H9 (cell line): ENCODE measurements at regions not wholly inside any gene's neighbourhood (a gene's known extent, or its start where the extent isn't known, plus 50 kb on each side); places are given as distances from the start of the nearest gene placed in this dataset.

ENCODE experiments used
- DNase-seq: peaks from one replicate; pipeline ENCODE4 v3.0.0-alpha.2; 2017
- H2AFZ ChIP-seq: one replicate; pipeline ENCODE4 v1.6.1; 2013; ENCODE audit warnings: mild to moderate bottlenecking, low read length, control low read depth, moderate library complexity
- H2AK5ac ChIP-seq: 2 replicates; pipeline ENCODE4 v1.6.1; 2013; ENCODE audit warnings: low read length, control low read depth, mixed read lengths; ENCODE audit not compliant: insufficient read length
- H2BK120ac ChIP-seq: one replicate; pipeline ENCODE4 v1.6.1; 2013; ENCODE audit warnings: low read depth, mild to moderate bottlenecking, low read length, control low read depth, inconsistent platforms; ENCODE audit not compliant: poor library complexity, severe bottlenecking
- H2BK12ac ChIP-seq: 2 replicates; pipeline ENCODE4 v1.6.1; 2013; ENCODE audit warnings: low read length, control low read depth, mixed read lengths, low read depth; ENCODE audit not compliant: insufficient read length
- H2BK15ac ChIP-seq: 2 replicates; pipeline ENCODE4 v1.6.1; 2013; ENCODE audit warnings: low read depth, low read length, control low read depth
- H2BK20ac ChIP-seq: one replicate; pipeline ENCODE4 v1.6.1; 2013; ENCODE audit warnings: low read depth, mild to moderate bottlenecking, low read length, control low read depth, inconsistent platforms; ENCODE audit not compliant: poor library complexity, severe bottlenecking
- H2BK5ac ChIP-seq: 2 replicates; pipeline ENCODE4 v1.6.1; 2013; ENCODE audit warnings: low read length, control low read depth, mixed read lengths; ENCODE audit not compliant: insufficient read length
- H3K14ac ChIP-seq: 2 replicates; pipeline ENCODE4 v1.6.1; 2013; ENCODE audit warnings: low read length, control low read depth; ENCODE audit not compliant: insufficient read depth
- H3K18ac ChIP-seq: 2 replicates; pipeline ENCODE4 v1.6.1; 2013; ENCODE audit warnings: low read depth, mild to moderate bottlenecking, mixed read lengths, low read length, control low read depth; ENCODE audit not compliant: insufficient read length
- H3K23ac ChIP-seq: 2 replicates; pipeline ENCODE4 v1.6.1; 2013; ENCODE audit warnings: low read length, control low read depth, mixed read lengths, low read depth; ENCODE audit not compliant: insufficient read length
- H3K23me2 ChIP-seq: 2 replicates; pipeline ENCODE4 v1.6.1; 2013; ENCODE audit warnings: low read depth, mild to moderate bottlenecking, mixed read lengths, low read length, control low read depth; ENCODE audit not compliant: insufficient read length, poor library complexity, severe bottlenecking
- H3K27ac ChIP-seq: 2 replicates; pipeline ENCODE4 v1.5.1; 2013; ENCODE audit warnings: low read length, control low read depth, mixed read lengths, low read depth; ENCODE audit not compliant: insufficient read length
- H3K27me3 ChIP-seq: 2 replicates; pipeline ENCODE4 v1.6.1; 2013; ENCODE audit warnings: low read length, control low read depth, inconsistent platforms; ENCODE audit not compliant: insufficient read depth
- H3K4ac ChIP-seq: 2 replicates; pipeline ENCODE4 v1.6.1; 2013; ENCODE audit warnings: low read depth, mild to moderate bottlenecking, control low read depth, inconsistent platforms, low read length, moderate library complexity
- H3K4me1 ChIP-seq: 2 replicates; pipeline ENCODE4 v1.6.1; 2013; ENCODE audit warnings: low read length, control low read depth, inconsistent platforms; ENCODE audit not compliant: insufficient read depth
- H3K4me2 ChIP-seq: 2 replicates; pipeline ENCODE4 v1.6.1; 2013; ENCODE audit warnings: low read length, control low read depth, mixed read lengths; ENCODE audit not compliant: insufficient read length, insufficient read depth
- H3K56ac ChIP-seq: 2 replicates; pipeline ENCODE4 v1.6.1; 2013; ENCODE audit warnings: low read depth, mild to moderate bottlenecking, mixed read lengths, low read length, control low read depth; ENCODE audit not compliant: insufficient read length
- H3K79me1 ChIP-seq: 2 replicates; pipeline ENCODE4 v1.6.1; 2013; ENCODE audit warnings: low read depth, mild to moderate bottlenecking, moderate library complexity, low read length, control low read depth, inconsistent platforms; ENCODE audit not compliant: insufficient read depth, poor library complexity, severe bottlenecking
- H3K79me2 ChIP-seq: 2 replicates; pipeline ENCODE4 v1.6.1; 2013; ENCODE audit warnings: low read length, control low read depth, inconsistent platforms; ENCODE audit not compliant: insufficient read depth
- H3K9ac ChIP-seq: 2 replicates; pipeline ENCODE4 v1.6.1; 2013; ENCODE audit warnings: low read length, control low read depth, mixed read lengths; ENCODE audit not compliant: insufficient read length; ENCODE audit errors: extremely low read depth
- H3K9me3 ChIP-seq: one replicate; pipeline ENCODE4 v1.6.1; 2013; ENCODE audit warnings: low read depth, low read length, inconsistent platforms; ENCODE audit not compliant: control insufficient read depth
- H3T11ph ChIP-seq: one replicate; pipeline ENCODE4 v1.6.1; 2013; ENCODE audit warnings: mild to moderate bottlenecking, low read length, control low read depth, inconsistent platforms
- H4K20me1 ChIP-seq: one replicate; pipeline ENCODE4 v1.6.1; 2013; ENCODE audit not compliant: control insufficient read depth, insufficient read length, insufficient read depth
- H4K5ac ChIP-seq: 2 replicates; pipeline ENCODE4 v1.6.1; 2013; ENCODE audit warnings: low read depth, mild to moderate bottlenecking, mixed read lengths, low read length, control low read depth; ENCODE audit not compliant: insufficient read length
- H4K8ac ChIP-seq: replicated peaks from 2 replicates; pipeline ENCODE4 v1.6.1; 2013; ENCODE audit warnings: low read length, control low read depth, mixed read lengths, low read depth; ENCODE audit not compliant: insufficient read length
- H4K91ac ChIP-seq: 2 replicates; pipeline ENCODE4 v1.6.1; 2013; ENCODE audit warnings: low read depth, mild to moderate bottlenecking, moderate library complexity, mixed read lengths, low read length, control low read depth; ENCODE audit not compliant: insufficient read length
- H3K27ac Mint-ChIP-seq, 3 experiments: 2 replicates in 2 of 3; 3 replicates in 1 of 3; pipeline ENCODE4 v1.8.0; 2020 to 2021; ENCODE audit warnings: mixed read lengths in 3 of 3, mild to moderate bottlenecking in 1 of 3, moderate library complexity in 1 of 3
- H3K27me3 Mint-ChIP-seq: 2 replicates; pipeline ENCODE4 v1.8.0; 2021; ENCODE audit warnings: low read depth, mild to moderate bottlenecking, moderate library complexity, mixed read lengths
- H3K36me3 Mint-ChIP-seq, 3 experiments: 2 replicates in 2 of 3; 3 replicates in 1 of 3; pipeline ENCODE4 v1.8.0; 2020 to 2021; ENCODE audit warnings: low read depth in 3 of 3, mixed read lengths in 3 of 3; ENCODE audit not compliant: insufficient read depth in 1 of 3
- H3K4me1 Mint-ChIP-seq, 2 experiments: 2 replicates each; pipeline ENCODE4 v1.8.0; 2020; ENCODE audit warnings: mixed read lengths in 2 of 2
- H3K4me3 Mint-ChIP-seq, 2 experiments: 2 replicates in 1 of 2; 3 replicates in 1 of 2; pipeline ENCODE4 v1.8.0; 2020 to 2021; ENCODE audit warnings: mild to moderate bottlenecking in 2 of 2, mixed read lengths in 2 of 2, moderate library complexity in 1 of 2
- H3K9me3 Mint-ChIP-seq, 2 experiments: 2 replicates in 1 of 2; 3 replicates in 1 of 2; pipeline ENCODE4 v1.8.0; 2020; ENCODE audit warnings: mild to moderate bottlenecking in 2 of 2, mixed read lengths in 2 of 2, moderate library complexity in 1 of 2
- WGBS: extraction: QIAGEN DNeasy Blood & Tissue Kit; methylation state at CpG from one replicate; pipeline ENCODE4 v1.1.7; 2013; ENCODE audit warnings: missing lambda C conversion rate, low lambda C conversion rate, mixed read lengths; ENCODE audit not compliant: insufficient read length; ENCODE audit errors: extremely low coverage; 5-methylcytosine and 5-hydroxymethylcytosine counted together
- TF ChIP-seq, protein P1 (sequence below): fragments of 200-600 bp; sonication (generic); conservative IDR thresholded peaks from 3 replicates; pipeline ENCODE4 v1.8.0; 2021; ENCODE audit warnings: antibody characterized with exemption, mild to moderate bottlenecking

DNA sequence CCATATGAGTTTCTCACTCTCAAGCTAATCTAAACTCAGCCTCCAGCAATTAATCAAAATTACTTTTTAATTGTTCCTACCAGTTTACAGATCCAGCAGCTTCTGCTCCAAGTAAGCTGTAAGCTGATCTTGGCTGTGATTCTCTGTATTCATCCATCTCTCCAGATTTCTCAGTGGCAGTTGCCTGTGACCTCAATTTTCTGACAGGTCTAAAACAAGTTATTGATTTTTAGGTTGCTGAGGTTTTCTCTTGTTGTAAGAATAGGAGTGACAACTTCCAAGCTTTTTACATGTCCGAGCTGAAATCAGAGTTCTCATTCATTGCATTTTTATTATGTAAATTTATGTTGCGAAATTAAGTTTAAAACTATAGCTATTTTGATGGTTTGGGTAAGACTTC lies 1044.4 kb downstream of the PLA2G4A start:
- H3K18ac ChIP-seq: no peak overlapping the region
- Mint-ChIP-seq H3K9me3 (peaks cover 0 to 8% of the 10 kb centered on the region in 2 experiments; a peak in 2 of 5 replicates), H3K4me3 (no peak overlapping the region), H3K4me1 (peaks cover 4 to 5% of the 10 kb centered on the region in 2 experiments; a peak in 2 of 4 replicates), H3K36me3 (no peaks in the 10 kb centered on the region; a peak in 1 of 7 replicates), H3K27me3 (no peaks in the 10 kb centered on the region), H3K27ac (no peak overlapping the region)
- no peak overlapping the region for H3K4me2 ChIP-seq
- no peak overlapping the region for H2BK5ac ChIP-seq
- no peaks in the 10 kb centered on the region for H3K27me3 ChIP-seq
- H3T11ph ChIP-seq: no peak overlapping the region
- H3K56ac ChIP-seq: no peak overlapping the region
- TF ChIP-seq, protein P1, sequence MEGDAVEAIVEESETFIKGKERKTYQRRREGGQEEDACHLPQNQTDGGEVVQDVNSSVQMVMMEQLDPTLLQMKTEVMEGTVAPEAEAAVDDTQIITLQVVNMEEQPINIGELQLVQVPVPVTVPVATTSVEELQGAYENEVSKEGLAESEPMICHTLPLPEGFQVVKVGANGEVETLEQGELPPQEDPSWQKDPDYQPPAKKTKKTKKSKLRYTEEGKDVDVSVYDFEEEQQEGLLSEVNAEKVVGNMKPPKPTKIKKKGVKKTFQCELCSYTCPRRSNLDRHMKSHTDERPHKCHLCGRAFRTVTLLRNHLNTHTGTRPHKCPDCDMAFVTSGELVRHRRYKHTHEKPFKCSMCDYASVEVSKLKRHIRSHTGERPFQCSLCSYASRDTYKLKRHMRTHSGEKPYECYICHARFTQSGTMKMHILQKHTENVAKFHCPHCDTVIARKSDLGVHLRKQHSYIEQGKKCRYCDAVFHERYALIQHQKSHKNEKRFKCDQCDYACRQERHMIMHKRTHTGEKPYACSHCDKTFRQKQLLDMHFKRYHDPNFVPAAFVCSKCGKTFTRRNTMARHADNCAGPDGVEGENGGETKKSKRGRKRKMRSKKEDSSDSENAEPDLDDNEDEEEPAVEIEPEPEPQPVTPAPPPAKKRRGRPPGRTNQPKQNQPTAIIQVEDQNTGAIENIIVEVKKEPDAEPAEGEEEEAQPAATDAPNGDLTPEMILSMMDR: no peak
- H3K27ac ChIP-seq: no peak overlapping the region
- H3K4ac ChIP-seq: no peak overlapping the region
- H4K8ac ChIP-seq: no peak overlapping the region
- no peak overlapping the region for H4K5ac ChIP-seq
- no peaks in the 10 kb centered on the region; the same call in 1 of the 2 replicates for H3K4me1 ChIP-seq
- H4K20me1 ChIP-seq: no peaks in the 10 kb centered on the region
- H3K79me1 ChIP-seq: no peaks in the 10 kb centered on the region
- no peak for DNase-seq
- H2BK20ac ChIP-seq: no peak overlapping the region
- H2AFZ ChIP-seq: no peak overlapping the region
- H3K9ac ChIP-seq: no peak overlapping the region
- no peaks in the 10 kb centered on the region for H3K79me2 ChIP-seq
- H3K14ac ChIP-seq: no peak overlapping the region
- H3K23me2 ChIP-seq: no peaks in the 10 kb centered on the region
- H2BK12ac ChIP-seq: no peak overlapping the region
- H2BK120ac ChIP-seq: no peak overlapping the region
- H2BK15ac ChIP-seq: no peak overlapping the region
- H4K91ac ChIP-seq: no peak overlapping the region
- no peak overlapping the region for H3K23ac ChIP-seq
- no peaks in the 10 kb centered on the region for H3K9me3 ChIP-seq
- no peak overlapping the region for H2AK5ac ChIP-seq
- WGBS: 100% methylated on average over 1 of the region's 2 CpGs
